ENCODE measurements at regions not wholly inside any gene's neighbourhood (a gene's known extent, or its start where the extent isn't known, plus 50 kb on each side); places are given as distances from the start of the nearest gene placed in this dataset.
A peak's percentile ranks its signal among the peaks of the same experiment; 100 is the strongest.
"Not testable (repeated sequence)": the region's sequence is repeated elsewhere in the genome, so short reads cannot be mapped to it uniquely, and the experiment has no call there.

DNA sequence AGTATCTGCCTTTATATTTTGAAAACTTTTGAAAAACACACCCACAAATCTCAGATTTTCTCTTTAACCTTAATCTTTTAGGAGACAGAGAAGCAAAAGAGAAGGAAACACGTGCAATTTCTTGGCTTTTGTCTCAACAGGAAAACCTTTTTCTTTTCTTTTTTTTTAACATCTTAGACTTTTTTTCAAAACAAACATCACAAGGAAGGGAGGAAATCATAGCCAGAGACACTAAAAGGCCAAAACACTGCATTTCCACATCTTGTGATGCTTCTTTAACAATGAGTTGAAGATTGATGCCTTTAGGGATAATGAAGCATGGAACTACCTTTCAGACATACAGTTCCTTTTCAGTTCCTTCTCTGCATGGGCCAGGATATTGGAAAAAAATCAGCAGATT is 136.6 kb upstream of the NRBF2 start:
- DNase-seq = no peak

DNA sequence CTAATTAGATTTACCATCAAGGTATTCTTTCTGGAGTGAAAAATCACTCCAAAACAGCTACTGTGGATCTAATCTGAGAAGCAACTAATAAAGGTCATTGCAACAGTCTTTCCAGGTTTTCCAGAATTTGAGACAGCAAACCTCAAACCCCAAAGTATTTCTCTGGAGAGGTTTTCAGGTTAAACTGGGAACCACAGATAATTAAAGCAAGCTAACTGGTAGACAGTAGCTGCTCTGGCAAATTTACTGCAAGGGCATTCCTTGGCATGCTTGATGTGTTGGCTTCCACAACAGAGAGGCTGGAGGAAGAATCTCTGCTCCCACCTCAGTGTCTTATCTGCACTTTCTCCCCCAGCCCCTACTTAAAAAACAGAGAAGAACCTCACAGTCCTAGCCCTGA is 140.0 kb upstream of the NRBF2 start:
- DNase-seq = no peak

DNA sequence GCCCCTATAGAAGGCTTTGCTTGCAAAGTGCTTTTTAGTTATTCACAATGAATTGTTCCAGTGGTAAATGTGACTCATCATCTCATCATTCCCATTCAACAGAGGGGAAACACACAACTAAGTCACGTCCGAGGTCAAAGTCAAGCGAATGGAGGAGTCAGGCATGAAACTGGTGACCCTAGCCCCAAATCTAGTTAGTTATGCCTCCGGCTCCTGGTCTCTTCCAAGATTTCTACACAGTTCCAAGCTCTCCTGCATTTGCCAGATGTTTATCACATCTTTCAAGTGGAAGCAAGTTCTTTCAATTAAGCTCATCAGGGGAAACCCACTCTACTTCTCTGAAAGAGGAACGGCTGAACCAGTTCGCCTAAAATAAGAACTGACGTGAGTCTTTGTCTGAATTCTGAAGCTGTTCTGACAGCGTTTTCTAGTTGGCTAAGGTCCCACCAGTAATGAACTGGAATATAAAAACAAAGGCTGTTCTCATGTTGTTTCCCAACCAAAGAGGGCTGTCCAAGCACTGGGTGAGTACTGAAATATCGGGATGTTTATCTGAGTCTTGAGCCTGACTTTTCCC is 140.9 kb upstream of the NRBF2 start:
- DNase-seq = no peak

DNA sequence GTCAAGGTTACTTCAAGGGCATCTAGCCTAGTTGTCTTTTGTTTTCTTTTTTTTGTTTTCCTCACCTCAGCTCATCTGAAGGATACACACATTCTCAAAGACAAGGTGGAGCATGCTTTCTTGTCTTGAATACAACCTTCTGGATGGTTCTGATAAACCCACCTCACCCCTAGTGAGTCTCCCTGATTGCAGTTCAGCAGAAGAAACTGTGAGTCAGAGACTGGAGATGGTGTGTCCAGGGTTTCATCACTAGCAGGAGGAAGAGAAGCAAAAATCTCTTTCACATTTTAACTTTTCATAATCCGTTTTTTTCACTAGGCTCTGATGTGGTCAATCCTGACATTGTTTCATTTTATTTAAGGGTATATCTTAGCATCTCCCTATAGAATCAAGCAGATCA is 143.0 kb upstream of the NRBF2 start:
- DNase-seq = no peak

DNA sequence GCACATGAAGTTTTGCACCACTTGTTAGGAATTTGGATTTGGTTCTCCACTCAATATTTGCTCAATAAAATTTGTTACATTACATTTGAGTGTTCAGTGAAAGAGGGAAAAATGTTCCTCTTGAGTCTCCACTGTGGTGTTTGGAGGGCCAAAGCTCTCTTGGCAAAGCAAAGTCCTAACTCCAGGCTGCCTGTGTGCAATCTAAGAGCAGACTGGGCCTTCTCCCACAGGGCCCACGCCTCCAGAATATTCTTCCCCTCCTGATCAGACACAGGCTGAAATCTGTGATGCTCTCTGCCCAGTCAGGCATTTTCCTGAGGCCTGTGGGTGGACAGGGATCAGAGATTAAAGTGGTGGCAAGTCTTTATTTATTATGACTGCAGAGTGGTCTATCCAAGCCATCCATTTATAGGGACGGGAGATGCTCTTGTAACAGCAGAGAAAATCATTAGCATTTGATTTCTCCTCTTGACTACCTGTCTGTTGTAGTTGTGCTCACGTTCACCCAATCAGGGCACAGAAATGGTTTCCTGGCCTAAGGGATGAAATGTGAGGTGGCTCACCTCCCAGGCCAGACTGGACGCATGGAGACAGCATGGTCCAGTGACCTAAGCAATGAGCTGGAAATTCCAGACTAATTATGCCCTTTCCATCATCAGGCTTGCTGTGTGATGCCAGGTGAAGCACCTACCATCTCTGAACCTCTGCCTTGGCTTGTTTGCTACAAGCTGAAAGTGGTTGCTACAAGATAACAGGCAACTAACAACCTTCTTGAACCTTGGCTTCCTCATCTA is 147.1 kb upstream of the NRBF2 start:
- DNase-seq = no peak

DNA sequence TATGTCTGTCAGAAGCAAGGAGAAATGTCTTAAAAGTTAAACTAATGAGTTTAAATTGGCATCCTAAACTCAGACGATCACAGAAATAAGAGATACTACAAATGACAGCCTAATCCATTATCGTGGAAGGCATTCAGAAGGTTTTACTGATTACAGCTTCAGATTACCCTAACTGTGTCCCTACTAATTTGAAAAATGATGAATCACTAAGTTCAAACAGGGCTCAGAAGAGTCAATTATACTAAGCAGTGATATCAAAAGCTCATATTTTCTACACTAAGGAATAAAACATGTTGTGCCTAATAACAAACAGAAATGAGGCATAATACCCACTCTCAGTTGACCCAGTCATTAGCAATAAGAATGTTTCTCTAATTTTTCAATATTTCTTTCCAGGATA is 152.0 kb upstream of the NRBF2 start:
- DNase-seq = no peak

DNA sequence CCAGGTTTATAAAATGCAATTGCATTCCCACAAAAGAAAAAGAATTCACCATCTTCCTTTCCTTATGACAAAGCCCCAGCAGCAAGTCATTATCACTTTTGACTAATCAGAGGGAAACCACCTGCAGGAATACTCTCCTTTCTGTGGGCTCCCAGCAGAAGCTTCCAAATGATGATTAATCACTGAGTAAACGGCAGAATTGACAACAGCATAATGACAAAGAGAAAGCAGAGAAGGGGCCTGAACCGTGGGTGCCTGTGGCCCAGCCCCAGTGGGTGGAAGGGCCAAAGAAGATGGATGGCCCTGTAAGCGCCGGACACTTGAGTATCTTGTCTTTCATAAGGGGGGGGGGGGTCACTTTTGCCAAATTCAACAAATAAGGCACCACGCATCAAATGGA is 152.4 kb upstream of the NRBF2 start:
- peak; percentile 28 for DNase-seq

DNA sequence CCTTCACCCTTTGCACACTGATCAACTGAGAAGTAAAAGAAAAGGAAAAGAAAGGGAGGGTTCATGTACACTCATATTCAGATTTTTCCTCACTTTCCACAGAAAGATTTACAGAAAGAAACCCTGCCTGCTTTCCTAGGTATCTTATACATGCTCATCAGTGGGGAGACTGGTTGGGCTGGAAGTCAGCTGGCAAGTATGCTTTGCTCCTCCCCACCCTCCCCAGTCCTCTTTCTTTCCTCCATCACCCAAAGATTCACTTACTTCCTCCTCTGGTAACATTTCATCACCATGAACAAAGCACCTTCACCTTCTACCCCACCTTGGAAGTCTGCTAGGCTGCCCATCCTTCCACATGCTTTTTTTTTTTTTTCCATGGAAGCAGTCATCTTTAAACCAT is 153.2 kb upstream of the NRBF2 start:
- no peak for DNase-seq

DNA sequence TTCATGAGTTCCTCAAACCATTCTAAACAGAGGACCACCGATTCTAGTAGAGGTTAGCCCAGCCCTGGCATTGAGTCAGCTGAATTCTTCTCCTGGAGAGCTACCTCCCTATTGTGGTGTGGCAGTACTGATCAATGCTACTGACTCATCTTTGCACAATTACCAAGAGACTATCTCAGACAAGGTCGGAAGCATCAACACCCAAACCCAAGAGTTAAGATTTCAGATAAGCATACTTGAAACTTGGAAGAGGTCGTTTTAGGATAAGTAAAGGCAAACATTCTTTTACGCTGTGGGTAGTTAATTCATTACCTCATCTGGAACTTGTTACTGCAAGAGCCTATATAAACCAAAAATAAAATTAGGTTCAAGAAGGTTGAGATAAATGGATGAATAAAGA is 154.6 kb upstream of the NRBF2 start:
- DNase-seq = no peak

DNA sequence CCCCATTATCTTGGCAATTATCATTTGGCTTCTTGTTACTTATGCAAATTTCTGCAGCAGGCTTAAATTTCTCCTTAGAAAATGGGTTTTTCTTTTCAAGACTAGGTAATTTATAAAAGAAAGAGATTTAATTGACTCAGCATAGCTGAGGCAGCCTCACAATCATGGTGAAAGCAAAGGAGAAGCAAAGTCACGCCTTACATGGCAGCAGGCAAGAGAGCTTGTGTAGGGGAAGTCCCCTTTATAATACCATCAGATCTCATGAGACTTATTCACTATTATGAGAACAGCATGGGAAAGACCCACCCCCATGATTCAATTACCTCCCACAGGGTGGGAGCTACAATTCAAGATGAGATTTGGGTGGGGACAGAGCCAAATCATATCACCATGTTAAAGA is 158.3 kb upstream of the NRBF2 start:
- not testable (repeated sequence) for DNase-seq

DNA sequence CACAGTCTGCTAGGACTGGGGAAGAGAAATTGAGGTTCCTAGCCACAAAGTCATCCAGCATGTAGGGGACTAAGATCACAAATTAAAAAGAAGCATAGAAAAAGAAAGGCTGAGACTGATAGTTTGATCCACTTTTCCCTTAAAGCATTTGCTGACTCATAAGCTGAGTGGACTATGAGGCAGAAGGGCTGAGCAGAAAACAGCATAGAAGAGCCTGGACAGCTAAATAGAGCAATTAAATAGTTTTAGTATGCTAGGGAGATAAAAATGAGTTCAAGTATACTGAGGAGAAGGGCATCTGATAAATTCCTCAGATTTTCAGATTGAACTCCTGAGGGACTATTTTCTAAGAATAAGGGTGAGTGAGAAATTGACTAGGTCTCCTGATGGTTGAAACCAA is 155.9 kb upstream of the EGR2 start:
- no peak for DNase-seq

DNA sequence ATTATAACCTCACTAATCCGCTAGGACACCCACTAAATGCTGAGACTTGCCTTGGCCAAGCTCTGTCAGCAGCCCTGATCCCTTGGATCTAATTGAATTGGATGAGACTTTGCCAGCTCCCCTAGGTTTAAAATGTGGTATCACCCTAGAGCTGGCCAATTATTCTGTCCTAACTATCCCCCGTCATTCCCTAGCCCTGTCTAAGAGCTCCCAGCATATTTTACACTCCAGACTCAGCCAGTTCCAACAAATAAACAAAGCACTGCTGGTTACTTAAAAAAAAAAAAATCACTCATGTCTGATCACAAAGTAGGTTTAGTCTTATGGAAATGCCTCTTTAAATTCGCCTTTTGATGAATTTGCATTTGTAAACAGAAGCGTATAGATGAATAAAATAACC is 147.9 kb upstream of the EGR2 start:
- no peak for DNase-seq

DNA sequence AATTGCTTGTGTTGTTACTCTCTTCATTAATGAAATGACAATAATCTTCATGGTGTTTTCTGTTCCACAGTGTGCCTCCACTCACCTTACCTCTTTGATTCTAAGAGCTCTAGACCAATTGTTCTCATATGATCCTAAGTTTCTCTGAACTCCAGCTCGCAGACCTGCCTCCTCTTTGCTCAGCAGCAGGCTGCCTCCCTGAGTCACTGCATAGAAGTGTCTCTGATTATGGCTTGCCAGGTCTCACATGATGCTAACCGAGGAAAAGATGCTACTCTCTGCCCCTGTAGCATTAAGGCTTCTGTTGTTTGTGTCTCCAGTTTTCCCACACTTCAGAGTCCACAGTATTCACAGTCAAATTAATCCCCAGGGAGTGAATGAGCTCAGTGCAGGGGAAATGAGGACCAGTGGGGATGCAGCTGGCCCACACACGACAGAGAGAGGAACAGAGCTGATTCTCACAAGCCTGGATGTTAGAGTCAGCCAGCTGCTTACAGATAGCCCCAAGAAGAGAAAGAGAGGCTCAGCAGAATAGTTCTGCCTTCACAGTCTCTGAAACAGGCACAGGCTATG is 145.9 kb upstream of the EGR2 start:
- no peak for DNase-seq

DNA sequence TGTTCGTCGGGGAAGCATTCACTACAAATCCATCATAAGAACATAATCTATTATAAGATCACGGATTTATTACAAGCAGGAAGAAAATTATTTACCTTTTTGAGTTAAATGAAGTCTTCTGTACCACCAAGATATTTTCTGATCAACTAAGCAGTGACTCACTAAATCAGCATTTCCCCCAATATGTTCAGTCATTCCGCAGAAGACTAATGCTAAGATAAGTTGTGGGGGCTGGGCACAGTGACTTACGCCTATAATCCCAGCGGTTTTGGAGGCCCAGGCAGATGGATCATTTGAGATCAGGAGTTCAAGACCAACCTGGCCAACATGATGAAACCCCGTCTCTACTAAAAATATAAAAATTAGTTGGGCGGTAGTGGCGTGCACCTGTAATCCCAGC is 144.2 kb upstream of the EGR2 start:
- no peak for DNase-seq

DNA sequence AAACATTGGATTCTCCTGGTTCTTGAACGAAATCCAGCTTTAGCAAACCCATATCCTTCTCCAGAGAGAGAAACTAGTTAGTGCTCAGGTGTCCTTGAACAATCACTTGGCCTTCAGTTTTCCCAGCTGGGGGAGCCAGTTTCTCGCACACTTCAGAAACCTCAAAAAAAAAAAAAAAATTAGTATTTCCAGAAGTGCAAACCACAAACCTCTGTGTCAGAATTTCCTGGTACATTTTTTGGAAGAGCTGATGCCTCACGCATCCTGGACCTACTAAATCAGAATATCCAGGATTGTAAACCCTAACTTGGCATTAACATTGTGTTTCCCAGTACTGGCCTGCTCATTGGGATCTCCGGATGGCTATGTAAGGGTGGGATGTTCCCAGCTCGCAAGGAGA is 143.4 kb upstream of the EGR2 start:
- no peak for DNase-seq

DNA sequence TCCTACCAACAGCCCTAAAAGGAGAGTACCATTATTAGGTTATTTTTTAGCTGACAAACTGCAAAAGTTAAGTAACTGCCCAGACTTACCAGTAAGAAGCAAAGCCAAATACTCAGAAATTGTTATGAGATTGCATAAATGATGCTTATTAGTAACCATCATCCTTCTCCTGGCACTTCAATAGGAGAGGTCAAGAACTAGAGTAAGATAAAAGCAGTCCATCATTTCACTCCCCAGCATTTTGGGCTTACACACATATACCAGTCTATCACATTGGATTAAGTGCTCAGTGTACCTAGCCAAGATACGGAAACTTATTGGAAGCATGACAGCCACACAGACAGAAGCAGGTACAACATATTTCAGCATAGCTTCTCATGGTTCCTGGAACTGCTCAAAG is 142.8 kb upstream of the EGR2 start:
- DNase-seq = no peak

DNA sequence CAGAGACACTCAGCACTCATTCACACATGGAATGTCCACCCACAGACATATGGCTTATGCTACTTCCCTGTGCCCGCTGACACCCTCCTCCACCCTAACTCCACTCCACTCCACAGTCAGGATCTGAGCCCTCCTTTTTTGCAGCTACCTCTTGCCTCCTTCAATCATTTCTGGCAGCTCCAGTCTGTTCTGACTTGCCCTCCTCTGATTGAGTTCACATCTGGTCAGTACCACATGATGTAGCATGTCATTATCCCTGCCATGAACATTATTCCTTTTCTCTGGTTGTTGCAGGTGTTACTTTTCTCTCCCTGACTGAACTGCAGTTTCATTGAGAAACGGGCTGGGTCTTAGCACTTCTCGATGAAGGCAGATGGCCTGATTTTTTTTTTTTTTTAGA is 130.1 kb upstream of the EGR2 start:
- DNase-seq = no peak

DNA sequence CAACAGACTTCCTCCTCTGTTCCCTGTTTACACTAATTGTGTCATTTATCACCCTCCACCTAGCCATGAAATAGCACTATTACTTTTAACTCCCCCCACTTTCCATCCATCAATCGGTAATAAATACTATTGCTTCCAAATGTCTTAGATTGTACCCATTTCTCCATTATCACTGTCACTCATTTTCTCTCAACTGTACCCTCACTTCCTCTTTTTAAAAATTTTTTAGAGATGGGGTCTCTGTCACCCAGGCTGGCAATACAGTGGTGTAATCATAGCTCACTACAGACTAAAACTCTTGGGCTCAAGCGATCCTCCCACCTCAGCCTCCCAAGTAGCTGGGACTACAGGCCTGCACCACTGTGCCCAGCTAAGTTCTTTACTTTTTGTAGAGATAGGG is 123.5 kb upstream of the EGR2 start:
- DNase-seq = no peak

DNA sequence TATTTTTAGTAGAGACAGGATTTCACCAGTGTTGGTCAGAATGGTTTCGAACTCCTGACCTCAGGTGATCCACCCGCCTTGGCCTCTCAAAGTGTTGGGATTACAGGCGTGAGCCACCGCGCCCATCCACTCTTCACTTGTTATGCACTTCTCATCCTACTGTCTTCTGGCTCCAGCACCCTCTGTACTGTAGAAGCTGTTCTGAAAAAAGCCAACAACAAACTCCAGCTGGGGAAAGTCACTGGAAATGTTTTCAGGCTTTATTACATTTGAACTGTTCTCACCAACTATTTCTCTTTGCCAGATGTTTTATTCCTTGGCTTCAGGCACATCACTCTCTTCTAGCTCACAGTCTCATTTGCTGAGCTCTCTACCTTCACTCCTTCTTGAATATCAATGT is 122.5 kb upstream of the EGR2 start:
- no peak for DNase-seq

DNA sequence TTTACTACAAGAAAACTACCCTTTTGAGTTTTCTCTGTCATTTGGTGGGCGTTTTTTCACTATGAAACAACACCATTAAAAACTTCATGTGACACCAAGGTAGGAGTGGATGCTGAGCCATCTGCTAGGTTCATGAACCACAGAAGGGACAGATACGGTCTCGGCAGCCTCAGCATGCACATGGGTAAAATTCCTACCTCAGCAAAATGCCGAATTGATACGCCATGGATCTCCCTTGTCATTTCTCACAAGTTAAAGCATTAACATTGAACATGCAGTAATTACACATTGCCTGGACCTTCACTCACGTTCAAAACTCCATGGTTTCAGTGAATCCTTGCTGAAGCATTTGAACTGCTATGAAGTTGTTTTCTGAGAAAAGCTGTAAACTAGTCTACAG is 121.5 kb upstream of the EGR2 start:
- DNase-seq = no peak

DNA sequence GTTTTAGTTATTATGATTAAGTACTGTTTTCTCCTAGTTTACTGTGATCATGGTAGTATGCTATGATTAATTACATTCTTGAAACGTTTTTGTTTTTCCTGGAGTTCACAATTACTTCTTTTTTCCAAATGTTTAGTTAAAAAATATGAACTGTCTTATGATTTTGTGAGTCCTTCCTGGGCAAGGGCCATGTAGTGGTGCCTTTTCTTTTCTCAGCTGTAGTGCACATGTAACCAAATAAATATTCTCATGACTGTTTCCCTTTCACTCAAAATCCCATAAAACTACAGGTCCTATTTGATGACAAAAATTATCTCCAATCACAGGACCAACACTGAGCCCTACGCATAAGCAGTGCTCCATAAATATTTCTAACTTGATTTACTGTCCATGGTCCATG is 118.9 kb upstream of the EGR2 start:
- no peak for DNase-seq

DNA sequence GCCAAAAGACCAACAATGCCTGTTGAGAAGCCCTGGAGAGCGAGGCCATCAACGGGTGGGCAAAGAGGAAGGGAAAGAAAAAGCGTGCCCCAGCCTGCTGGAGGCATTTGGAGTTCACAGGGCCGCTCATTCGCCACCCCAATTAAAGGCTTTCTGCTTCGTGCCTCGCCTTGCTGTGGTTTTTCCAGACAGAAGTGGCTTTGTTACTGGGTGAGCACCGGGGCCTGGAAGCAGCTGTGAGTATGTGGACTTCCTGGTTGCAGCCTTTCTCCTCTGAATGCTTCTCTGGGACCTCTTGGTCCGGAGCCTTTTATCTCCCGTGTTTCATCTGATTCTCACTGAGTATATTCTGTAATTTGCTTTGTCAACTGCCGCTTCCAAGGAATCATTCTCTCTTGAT is 118.1 kb upstream of the EGR2 start:
- no peak for DNase-seq

DNA sequence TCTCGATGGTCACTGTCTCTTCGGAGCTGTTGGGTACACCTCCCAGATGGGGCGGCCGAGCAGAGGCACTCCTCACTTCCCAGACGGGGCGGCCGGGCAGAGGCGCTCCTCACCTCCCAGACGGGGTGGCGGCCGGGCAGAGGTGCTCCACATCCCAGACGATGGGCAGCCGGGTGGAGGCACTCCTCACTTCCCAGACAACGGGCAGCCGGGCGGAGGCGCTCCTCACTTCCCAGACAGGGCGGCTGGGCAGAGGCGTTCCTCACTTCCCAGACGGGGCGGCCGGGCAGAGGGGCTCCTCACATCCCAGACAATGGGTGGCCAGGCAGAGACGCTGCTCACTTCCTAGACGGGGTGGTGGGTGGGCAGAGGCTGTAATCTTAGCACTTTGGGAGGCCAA is 112.6 kb upstream of the EGR2 start:
- DNase-seq = not testable (repeated sequence)

DNA sequence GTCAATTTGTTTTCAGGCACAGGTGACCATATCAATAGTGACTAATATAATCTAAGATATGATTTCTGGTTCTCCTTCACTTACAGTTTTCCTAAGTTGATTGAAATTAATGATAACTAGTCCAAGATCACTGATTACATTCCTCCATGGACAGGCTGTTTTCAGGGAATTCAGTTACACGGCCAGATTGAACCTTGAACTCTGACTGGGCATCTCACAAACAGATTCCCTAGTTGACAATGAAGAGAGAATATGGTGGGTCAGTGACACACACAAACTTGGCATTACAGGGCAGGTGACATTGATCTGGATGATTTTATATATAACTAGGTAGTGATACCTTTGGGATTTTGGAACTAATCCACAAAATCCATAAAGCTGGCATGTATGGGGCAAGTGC is 110.2 kb upstream of the EGR2 start:
- no peak for DNase-seq

DNA sequence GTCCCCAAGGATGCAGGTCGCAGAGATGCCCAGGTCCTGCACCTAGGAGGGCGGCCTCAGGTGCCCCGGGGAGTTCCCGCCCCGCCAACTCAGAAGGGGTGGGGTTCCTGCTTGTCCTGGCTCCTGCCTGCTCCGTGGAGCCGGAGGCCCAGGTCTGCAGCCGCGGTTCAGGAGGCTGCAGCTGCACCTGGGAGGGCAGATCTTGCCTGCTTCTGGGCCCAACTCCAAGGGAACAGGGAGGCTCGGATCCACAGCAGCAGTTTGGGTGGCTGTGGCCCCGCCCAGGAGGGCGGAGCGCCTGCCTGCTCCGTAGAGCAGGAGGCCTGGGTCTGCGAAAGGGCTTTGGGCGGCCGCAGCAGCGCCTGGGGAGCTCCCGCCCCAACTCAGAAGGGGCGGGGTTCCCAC is 108.2 kb upstream of the EGR2 start:
- DNase-seq = no peak

Measured in NCI-H748 treated with DMSO at 0.1 percent for 48 hours (cell line).